SKM-1 treated with dmso at 0.1 percent for 144 hours (cell line): ENCODE measurements at regions not wholly inside any gene's neighbourhood (a gene's known extent, or its start where the extent isn't known, plus 50 kb on each side); places are given as distances from the start of the nearest gene placed in this dataset.
A peak's percentile ranks its signal among the peaks of the same experiment; 100 is the strongest.
"Not testable (repeated sequence)": the region's sequence is repeated elsewhere in the genome, so short reads cannot be mapped to it uniquely, and the experiment has no call there.

ENCODE experiments used
- DNase-seq: peaks from one replicate; lab custom pipeline; 2025; ENCODE audit not compliant: unreplicated experiment; lab: John Stamatoyannopoulos, UW

DNA sequence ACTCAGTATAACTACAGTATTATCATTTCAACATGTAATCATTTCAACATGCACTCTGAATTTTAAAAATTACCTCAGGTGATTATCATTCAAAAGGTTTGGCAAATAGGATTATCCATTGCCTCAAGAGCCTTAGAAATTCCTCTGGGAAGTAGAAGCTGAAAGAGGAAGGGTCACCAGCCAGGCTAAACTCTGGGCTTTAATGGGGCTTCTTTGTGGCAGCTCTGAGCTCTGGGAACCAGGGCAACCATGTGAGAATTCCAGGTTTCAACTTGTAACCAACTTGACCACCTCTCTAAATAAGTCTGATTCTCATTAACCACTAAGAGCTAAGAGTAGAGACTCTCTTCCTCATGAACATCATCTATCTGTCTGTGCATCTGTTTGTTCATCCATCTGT lies 117.2 kb upstream of the MED14 start:
- DNase-seq: no peak

DNA sequence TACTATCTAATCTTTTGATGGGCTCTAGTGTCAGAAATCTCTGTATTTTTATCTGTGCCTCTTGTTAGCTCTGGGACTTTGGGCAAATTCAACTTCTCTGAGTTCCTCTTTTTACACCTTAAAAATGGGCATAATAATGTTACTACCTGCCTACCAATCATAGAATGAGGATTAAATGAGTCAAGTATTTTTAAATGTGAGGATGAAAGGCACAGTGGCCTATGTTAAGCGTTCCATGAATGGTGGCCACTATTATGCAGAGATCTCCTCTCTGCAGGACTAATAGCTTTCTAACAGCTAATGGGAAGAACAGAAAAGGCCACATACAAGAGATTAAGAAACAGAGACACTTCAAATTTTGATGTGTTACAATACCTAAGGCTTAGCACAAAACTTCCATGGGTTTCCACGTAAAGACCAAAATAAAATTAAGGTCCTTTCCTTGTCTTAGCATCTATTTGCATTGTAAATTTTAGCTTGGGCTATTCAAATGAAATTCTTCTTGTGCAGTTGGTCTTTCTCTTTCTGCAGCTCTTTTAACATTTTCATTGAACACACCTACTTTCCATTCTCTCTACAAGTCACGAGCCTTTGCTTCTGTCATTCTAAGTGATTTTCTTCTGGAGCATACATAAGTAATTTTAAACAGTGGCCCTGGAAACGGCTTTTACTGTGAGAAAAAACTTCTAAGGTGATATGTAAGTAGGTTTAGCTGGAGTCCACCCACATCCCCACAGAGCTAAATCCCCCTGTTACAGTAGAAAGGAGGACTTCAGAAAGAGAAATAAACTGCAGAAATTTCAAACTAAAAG lies 117.9 kb upstream of the MED14 start:
- no peak for DNase-seq

DNA sequence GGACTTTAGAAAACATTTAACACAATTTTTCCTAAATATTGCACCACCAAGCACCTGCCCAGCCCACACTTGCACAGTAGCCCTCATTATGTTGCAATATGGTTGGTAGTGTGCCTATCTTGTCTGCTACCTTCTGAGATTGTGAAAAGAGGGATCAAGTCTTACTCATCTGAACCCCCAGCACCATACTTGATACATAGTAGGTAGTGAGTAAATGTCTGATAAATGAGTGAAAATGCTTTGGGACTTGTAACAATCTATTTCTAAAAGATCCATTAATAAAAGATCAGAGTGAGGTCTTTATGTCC lies 118.4 kb upstream of the MED14 start:
- DNase-seq: peak; percentile 0

DNA sequence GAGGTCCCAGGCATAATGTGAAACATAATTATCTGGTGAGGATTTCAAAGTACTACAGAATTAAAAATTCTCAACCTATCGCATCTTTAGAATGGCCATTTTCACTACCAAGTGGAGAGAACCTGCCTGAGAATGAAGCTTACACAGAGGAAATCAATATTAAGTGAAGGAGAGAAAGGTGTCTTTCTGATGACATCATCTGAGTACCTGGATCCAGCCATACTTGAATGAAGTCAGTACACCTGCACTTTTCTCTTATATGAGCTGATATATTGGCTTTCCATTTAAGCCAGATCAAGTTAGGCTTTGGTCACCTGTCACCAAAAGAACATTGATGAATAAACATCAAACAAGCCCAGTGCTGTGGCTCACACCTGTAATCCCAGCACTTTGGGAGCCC lies 118.9 kb upstream of the MED14 start:
- no peak for DNase-seq

DNA sequence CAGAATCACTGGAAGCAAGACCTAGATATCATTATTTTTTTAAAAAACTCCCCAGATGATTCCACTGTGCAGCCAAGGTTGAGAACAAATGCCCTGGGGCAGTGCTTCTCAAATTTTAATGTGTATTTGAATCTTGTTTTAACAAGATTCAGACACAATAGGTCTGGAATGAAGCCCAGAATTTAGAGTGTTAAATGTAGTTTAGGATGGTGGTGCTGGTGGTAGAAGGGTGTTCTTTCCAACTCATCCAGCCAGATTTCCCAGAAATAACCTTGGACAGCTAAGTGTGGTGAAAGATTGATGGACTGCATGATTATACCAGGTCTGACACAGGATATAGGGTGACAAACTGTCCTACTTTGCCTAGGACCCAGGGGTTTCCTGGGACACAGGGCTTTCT lies 120.1 kb upstream of the MED14 start:
- DNase-seq: no peak

DNA sequence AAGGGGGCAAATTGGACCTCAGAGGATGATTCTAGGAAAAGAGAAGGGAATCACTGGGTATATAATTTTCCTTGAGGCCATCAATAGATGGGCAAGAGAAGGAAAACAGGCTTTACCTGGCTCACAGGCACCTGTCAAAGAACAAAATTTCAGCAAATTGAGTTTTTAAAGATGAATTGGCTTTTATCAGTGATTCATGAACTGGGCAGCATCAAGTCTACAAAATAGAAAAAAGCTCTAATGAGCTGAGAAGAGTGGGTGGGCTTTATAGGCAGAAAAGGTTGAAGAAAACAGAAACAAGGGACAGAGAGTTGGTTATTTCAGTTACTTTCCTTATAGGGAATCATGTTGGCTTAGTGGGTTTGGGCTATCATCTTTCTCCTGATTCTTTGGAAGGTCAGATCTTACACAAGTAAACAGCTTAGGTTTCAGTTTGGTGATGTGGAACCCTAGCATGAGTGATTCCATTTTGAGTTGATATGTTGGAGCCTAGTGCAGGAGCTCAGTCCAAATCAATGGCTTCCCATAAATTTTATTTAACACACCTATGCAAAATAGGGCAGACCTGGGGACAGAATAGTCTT lies 120.7 kb upstream of the MED14 start:
- DNase-seq: no peak

DNA sequence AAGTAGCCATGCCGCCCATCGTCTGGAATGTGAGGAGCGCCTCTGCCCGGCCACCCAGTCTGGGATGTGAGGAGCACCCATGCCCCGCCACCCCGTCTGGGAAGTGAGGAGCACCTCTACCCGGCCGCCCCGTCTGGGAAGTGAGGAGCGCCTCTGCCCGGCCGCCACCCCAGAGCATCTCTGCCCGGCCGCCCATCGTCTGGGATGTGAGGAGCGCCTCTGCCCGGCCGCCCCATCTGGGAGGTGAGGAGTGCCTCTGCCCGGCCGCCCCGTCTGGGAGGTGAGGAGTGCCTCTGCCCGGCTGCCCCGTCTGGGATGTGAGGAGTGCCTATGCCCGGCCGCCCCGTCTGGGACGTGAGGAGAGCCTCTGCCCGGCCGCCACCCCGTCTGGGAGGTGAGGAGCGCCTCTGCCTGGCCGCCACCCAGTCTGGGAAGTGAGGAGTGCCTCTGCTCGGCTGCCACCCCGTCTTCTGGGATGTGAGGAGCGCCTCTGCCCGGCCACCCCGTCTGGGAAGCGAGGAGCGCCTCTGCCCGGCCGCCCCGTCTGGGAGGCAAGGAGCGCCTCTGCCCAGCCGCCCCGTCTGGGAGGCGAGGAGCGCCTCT lies 126.7 kb upstream of the MED14 start:
- DNase-seq: not testable (repeated sequence)

DNA sequence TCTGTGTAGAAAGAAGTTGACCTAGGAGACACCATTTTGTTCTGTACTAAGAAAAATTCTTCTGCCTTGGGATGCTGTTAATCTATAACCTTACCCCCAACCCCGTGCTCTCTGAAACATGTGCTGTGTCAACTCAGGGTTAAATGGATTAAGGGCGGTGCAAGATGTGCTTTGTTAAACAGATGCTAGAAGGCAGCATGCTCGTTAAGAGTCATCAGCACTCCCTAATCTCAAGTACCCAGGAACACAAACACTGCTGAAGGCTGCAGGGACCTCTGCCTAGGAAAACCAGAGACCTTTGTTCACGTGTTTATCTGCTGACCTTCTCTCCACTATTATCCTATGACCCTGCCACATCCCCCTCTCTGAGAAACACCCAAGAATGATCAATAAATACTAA lies 127.9 kb upstream of the MED14 start:
- not testable (repeated sequence) for DNase-seq

DNA sequence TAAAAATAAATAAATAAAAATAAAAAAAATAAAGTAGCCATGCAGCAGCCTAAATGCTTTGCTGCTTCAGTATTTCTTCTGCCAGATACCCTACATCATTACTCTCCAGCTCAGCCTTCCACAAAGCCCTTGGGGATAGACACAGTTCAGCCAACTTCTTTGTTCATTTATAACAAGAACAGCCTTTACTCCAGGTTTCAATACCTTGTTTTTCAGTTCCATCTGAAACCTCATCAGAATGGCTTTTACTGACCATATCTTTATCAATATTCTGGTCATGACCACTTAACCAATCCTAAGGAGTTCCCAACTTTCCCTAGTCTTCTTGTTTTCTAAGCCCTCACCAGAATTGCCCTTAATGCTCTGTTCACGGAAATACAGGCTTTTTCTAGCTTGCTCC lies 128.3 kb upstream of the MED14 start:
- no peak for DNase-seq

DNA sequence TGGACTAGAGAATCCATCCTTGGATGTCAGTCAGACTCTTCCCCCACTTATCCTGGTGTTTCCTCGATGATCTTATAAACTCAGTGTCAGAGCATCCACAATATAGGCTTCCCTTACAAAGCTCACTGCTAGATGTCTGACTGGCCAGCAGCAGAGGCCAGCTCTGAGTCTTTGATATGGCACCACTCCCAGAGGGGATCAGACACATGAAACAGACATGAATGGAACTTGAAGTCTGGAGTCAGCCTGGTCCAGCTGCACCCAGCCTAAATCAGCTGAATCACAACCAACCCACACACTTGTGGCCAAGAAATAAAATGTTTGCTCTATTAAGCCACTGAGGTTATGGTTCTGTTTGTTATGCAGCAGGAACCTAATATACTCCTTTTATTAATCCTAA lies 129.6 kb upstream of the MED14 start:
- DNase-seq: no peak

DNA sequence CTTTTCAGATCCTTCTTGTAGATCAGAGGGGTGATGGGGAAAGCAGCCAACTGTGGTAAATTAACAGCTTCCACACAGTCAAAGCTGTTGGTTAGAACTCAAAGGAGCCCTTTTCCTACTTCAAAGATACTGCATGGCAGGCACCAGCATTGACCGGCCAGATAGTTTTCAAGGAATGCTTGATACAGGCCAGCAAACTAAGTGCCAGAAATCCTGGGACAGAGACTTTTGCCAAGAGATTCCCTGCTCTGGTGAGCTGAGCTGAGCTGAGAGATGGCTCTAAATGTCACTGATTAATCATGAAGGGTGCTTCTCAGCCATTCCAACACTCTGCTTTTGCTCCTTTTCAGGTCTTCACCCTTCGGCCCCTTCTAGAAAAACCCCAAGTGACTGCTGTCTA lies 131.6 kb upstream of the MED14 start:
- no peak for DNase-seq

DNA sequence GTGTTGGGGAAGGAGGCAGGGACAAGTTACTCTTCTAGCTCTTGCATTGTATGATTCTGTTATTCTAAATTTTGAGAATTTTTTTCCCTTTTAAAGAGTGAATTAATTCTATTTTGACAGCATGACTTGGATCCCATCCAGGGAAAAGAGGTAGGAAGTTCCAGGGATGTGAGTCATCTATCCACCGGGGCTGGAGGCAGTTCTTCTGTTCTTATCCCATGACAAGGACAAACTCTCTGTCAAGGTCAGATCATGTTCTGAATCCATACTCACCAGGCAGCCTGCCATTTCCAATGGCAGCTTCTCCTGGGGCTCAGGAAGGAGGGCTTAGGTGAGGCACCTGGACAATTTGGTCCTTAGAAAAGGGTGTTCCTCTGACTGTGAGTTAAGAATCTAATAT lies 132.0 kb upstream of the MED14 start:
- DNase-seq: no peak

DNA sequence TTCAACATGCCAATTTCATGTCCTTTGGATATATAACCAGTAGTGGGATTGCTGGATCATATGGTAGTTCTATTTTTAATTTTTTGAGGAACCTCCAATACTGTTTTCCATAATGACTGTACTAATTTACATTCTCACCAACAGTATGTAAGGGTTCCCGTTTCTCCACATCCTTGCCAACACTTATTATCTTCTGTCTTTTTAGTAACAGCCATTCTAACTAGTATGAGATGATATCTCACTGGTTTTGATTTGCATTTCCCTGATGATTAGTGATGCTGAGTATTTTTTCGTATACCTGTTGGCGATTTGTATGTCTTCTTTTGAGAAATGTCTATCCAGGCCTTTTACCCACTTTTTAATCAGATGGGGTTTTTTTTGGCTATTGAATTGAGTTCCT lies 133.5 kb upstream of the MED14 start:
- no peak for DNase-seq

DNA sequence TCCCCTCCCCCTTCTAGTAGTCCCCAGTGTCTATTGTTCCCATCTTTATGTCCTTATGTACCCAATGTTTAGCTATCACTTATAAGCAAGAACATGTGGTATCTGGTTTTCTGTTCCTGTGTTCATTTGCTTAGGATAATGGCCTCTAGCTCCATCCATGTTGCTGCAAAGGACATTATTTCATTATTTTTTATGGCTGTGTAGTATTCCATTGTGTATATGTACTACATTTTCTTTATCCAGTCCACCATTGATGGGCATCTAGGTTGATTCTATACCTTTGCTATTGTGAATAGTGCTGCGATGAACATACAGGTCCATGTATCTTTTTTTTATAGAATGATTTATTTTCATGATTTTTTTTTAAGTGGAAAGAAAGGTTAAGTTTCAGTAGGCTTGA lies 135.6 kb upstream of the MED14 start:
- not testable (repeated sequence) for DNase-seq

DNA sequence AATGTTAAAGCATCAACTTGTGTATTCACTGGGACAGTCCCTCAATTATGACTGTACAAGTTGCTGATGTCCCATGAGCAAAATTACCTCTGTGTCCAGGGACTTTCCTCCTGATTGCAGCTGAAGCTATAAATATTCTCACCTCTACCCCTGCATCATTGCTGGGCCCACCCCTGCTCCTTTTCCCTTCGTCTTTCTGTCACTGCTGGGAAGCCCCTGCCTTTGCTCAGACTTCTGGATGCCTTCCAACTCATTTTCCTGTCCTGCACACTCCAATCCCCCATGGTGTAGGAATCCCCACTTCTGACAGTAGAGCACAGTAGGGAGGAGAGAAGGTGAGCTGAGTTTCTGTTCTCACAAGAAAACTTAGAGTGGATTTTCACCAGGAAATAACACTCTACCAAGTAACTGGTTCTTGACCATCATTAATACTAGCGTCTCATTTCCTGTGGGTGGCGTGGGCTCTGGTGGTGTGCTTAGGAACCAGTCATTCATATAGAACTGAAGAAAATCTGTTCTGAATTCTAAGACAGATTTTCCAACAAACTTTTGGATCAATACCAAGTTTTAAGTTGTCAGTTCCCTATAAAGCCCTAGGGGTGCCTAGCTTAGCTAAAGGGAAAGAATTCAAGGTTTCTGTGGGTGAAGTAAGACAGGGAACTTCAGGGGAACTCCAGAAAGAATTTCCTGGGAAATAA lies 136.2 kb upstream of the MED14 start:
- DNase-seq: no peak

DNA sequence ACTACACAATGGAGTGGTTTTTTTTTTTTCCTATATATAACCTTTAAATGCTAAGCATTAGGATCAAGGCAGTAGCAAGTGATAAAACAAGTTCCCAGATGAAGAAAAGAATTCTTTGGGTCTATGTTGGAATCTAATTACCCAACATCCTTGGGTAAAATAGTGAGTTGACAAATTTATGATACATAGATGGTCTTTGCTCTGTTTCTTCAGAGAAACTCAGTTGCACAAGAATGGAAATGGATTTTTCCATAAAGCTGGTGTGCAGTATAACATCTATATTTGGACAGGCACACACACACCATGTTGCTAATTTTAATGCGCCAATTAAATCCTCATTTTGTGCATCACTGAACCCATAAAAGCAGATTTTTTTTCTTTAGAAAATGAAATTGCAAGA lies 137.0 kb upstream of the MED14 start:
- DNase-seq: no peak

DNA sequence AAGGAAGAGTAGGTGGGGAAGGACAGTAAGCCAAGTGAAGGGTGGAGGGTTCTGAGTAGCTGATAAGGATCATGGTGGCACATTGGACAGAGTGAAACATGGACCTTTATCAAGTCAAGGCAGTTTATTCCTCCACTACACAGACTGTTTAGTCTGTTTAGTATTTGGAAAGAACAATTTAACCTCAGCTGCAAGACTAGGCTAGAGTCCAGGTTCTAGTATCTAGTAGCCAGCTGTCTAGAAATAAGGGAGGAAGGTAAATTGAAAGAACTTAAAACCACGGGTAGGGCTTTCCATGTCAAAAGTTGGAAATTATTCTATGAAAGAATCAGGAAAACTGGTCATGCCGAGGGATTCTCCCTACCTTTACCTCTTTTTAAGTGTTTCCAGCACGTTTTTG lies 140.1 kb upstream of the MED14 start:
- no peak for DNase-seq

DNA sequence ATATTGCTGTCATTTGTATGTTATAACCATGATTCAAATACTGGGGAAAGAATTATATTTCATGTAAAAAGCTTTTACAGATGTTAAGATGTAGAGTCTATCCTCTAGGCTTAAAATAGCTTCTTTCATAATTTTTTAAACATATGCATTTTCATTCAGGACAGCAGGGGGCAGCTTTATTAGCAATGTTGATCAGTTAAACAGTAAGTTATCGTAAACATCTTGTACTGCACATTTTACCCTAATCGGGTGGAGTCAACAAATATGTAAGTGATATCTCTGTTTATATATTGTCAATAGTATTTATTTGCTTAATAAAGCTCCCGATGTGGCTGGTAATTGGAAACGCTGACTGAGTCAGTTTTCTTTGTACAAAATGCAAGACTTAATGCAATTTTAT lies 142.5 kb upstream of the MED14 start:
- DNase-seq: peak; percentile 4

DNA sequence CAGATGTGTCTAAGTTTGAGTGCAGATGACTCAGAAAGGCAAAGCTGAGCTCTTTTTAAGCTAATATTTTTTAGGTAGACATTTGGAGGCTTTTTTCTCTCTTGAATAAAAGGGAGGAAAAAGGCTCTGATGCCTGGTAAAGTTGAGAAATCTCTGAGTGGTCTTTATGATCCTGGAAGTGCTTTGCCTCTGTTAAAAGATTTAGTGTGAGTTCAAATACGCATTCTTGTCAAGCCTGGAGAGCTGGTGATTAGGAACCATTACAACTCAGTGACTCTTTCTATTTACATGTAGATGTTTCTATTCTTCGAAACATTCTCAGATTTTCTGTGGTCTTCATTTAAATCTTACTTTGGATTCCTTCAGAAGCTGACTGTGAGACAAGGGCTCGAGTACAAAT lies 143.4 kb upstream of the MED14 start:
- no peak for DNase-seq

DNA sequence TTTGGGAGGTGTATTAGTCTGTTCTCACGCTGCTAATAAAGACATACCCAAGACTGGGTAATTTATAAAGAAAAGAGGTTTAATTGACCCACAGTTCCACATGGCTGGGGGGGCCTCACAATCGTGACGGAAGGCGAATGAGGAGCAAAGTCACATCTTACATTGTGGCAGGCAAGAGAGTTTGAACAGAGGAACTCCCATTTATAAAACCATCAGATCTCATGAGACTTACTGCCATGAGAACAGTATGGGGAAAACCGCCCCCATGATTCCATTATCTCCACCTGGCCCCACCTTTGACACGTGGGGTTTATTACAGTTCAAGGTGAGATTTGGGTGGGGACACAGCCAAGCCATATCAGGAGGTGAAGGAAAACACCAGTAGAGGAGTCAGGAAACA lies 143.8 kb upstream of the MED14 start:
- not testable (repeated sequence) for DNase-seq

DNA sequence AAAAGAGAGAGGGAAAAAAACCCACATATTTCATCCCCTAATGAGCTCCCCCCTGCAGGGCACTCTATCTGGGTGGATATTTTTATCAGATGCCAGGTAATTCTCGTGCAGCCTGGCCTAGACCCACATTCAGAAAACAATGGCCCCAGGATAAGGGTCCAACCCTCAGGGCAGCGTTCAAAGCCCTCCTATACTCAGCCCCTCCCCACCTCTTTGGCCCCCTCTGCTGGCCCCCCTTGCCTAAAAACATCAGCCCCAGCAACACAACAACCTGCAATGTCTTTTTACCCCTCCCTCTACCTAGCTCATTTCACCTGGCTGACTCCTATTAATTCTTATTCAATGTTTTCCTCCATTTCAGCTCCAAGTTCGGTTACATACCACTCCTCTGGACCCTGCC lies 145.4 kb upstream of the MED14 start:
- no peak for DNase-seq

DNA sequence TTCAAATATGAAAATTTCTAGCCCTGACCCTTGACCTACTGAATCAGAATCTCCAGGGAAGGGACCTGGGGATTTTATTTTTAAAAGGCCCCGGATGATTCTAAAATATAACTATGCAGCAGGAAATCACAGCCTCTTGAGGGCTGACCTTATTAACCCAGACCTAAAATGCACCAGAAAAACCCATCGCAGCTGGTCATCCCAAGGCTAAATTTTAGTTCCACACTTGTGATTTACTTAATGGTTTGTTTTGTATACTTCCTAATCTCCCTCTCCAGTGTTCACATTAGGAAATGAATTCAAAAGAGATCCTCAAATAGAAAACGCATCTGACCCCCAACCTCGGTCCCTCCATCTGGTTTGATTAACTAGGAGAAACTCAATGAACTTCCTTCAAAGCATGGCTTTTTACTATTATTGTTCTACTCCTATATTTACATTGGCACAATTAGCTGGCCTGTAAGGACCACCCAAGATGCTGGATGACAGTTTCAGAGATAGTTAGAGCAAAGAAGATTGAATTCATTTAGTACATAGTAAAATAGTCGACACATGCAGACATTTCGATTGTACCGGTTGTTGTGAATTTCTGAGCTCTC lies 147.8 kb upstream of the MED14 start:
- DNase-seq: no peak
